Erythroblast (primary cell): ENCODE measurements at regions not wholly inside any gene's neighbourhood (a gene's known extent, or its start where the extent isn't known, plus 50 kb on each side); places are given as distances from the start of the nearest gene placed in this dataset.

ENCODE experiments used
- GATA1 ChIP-seq: IDR thresholded peaks from 2 replicates; pipeline ENCODE4 v1.6.1; 2011; ENCODE audit warnings: low read depth, mild to moderate bottlenecking, control low read depth, low read length, moderate library complexity
- POLR2A ChIP-seq: IDR thresholded peaks from 2 replicates; pipeline ENCODE4 v1.6.1; 2011; ENCODE audit warnings: mild to moderate bottlenecking, low read length

GRCh38 chr16:80039777-80040176 is 439.2 kb upstream of the MAF start:
- TF ChIP-seq POLR2A (no peak), GATA1 (no peak)
